H1 (cell line): ENCODE measurements at regions not wholly inside any gene's neighbourhood (a gene's known extent, or its start where the extent isn't known, plus 50 kb on each side); places are given as distances from the start of the nearest gene placed in this dataset.

Experiments used
- CTCF ChIA-PET: fragments of 300-600 bp; sonication (Branson Sonifier 250); formaldehyde crosslinking; loops from one replicate; lab custom pipeline; 2021; ENCODE audit not compliant: partially characterized antibody; lab: Charles Lee
- POLR2A ChIA-PET: fragments of 300-600 bp; sonication (Branson Sonifier 250); formaldehyde crosslinking; loops from one replicate; lab custom pipeline; 2021; ENCODE audit warnings: inconsistent platforms; ENCODE audit not compliant: partially characterized antibody; lab: Charles Lee
- DNase-seq, 2 experiments: peaks; one replicate each; pipeline versions ENCODE4 v3.0.0 to v3.0.0-alpha.2; 2010 to 2022; ENCODE audit warnings: low spot score in 2 of 2, low read depth in 1 of 2, mixed read lengths in 1 of 2
- FAIRE-seq: peaks from 2 replicates; lab custom pipeline; 2011; peaks lifted over from hg19 to GRCh38; lab: Jason Lieb, UNC
- H2AFZ ChIP-seq: 2 replicates; pipeline ENCODE4 v1.8.1; 2012; ENCODE audit warnings: low read length, inconsistent platforms
- H2AK5ac ChIP-seq: 2 replicates; pipeline ENCODE4 v1.6.1; 2013; ENCODE audit warnings: low read depth, low read length
- H2BK120ac ChIP-seq: replicated peaks from 2 replicates; pipeline ENCODE3; 2013; ENCODE audit warnings: low read depth, low read length, inconsistent platforms
- H2BK12ac ChIP-seq: 2 replicates; pipeline ENCODE4 v1.6.1; 2013; ENCODE audit warnings: low read depth, low read length
- H2BK15ac ChIP-seq: 2 replicates; pipeline ENCODE4 v1.6.1; 2013; ENCODE audit warnings: low read length
- H2BK20ac ChIP-seq: 2 replicates; pipeline ENCODE4 v1.6.1; 2013; ENCODE audit warnings: low read length
- H2BK5ac ChIP-seq: 2 replicates; pipeline ENCODE4 v1.6.1; 2013; ENCODE audit warnings: low read depth, low read length
- H3K14ac ChIP-seq: 2 replicates; pipeline ENCODE4 v1.6.1; 2013; ENCODE audit warnings: inconsistent platforms; ENCODE audit not compliant: insufficient read length
- H3K18ac ChIP-seq: 2 replicates; pipeline ENCODE4 v1.6.1; 2013; ENCODE audit warnings: low read length; ENCODE audit errors: extremely low read depth
- H3K23ac ChIP-seq: 2 replicates; pipeline ENCODE4 v1.6.1; 2013; ENCODE audit warnings: inconsistent platforms; ENCODE audit not compliant: insufficient read length
- H3K23me2 ChIP-seq: 2 replicates; pipeline ENCODE4 v1.6.1; 2013; ENCODE audit warnings: low read depth, low read length
- H3K27ac ChIP-seq: 2 replicates; pipeline ENCODE4 v1.6.1; 2011; ENCODE audit warnings: low read depth, low read length, inconsistent platforms
- H3K27me3 ChIP-seq, 4 experiments: replicated peaks in 1 of 4; 1 replicate in 1 of 4; 2 replicates in 3 of 4; pipeline versions ENCODE4 v1.6.1 to v1.8.1; 2011 to 2013; ENCODE audit warnings: low read length in 3 of 4, mild to moderate bottlenecking in 3 of 4, inconsistent platforms in 2 of 4, mixed read lengths in 2 of 4, moderate library complexity in 1 of 4; ENCODE audit not compliant: control insufficient read depth in 3 of 4, insufficient read depth in 3 of 4; ENCODE audit errors: extremely low read depth in 1 of 4
- H3K36me3 ChIP-seq, 4 experiments: 2 replicates each; pipeline versions ENCODE4 v1.6.1 to v1.8.1; 2011 to 2013; ENCODE audit warnings: mild to moderate bottlenecking in 4 of 4, low read length in 3 of 4, moderate library complexity in 2 of 4, control low read depth in 1 of 4, inconsistent platforms in 1 of 4; ENCODE audit not compliant: insufficient read depth in 4 of 4, control insufficient read depth in 2 of 4
- H3K4ac ChIP-seq: replicated peaks from 2 replicates; pipeline ENCODE3; 2013; ENCODE audit warnings: low read length, low read depth, mixed read lengths, inconsistent platforms; ENCODE audit not compliant: insufficient read length
- H3K4me1 ChIP-seq, 4 experiments: replicated peaks in 1 of 4; 1 replicate in 1 of 4; 2 replicates in 3 of 4; pipeline versions ENCODE4 v1.6.1 to v1.8.1; 2011 to 2013; ENCODE audit warnings: low read length in 3 of 4, inconsistent platforms in 2 of 4, mixed read lengths in 1 of 4; ENCODE audit not compliant: insufficient read depth in 4 of 4, control insufficient read depth in 3 of 4
- H3K4me2 ChIP-seq, 2 experiments: 2 replicates each; pipeline versions ENCODE4 v1.6.1 to v1.8.1; 2011 to 2013; ENCODE audit warnings: low read depth in 2 of 2, low read length in 2 of 2, control low read depth in 1 of 2, inconsistent platforms in 1 of 2, mild to moderate bottlenecking in 1 of 2; ENCODE audit not compliant: insufficient read depth in 1 of 2
- H3K4me3 ChIP-seq, 4 experiments: fragments of 200-600, 300-600 bp in 1 of 4; sonication (generic), shearing (Covaris generic), sonication (Bioruptor Twin) in 1 of 4; 2 replicates each; pipeline versions ENCODE4 v1.5.1 to v1.8.1; 2011 to 2016; ENCODE audit warnings: low read length in 4 of 4, low read depth in 3 of 4, control low read depth in 2 of 4, inconsistent platforms in 2 of 4, mild to moderate bottlenecking in 2 of 4, mixed read lengths in 1 of 4, moderate library complexity in 1 of 4; ENCODE audit not compliant: insufficient read depth in 2 of 4; ENCODE audit errors: extremely low read depth in 1 of 4
- H3K56ac ChIP-seq: replicated peaks from 2 replicates; pipeline ENCODE3; 2013; ENCODE audit warnings: low read depth, mild to moderate bottlenecking, mixed read lengths, low read length, inconsistent platforms; ENCODE audit not compliant: insufficient read length
- H3K79me1 ChIP-seq: 2 replicates; pipeline ENCODE4 v1.6.1; 2013; ENCODE audit warnings: low read depth, low read length, control low read depth
- H3K79me2 ChIP-seq, 2 experiments: 2 replicates each; pipeline versions ENCODE4 v1.6.1 to v1.8.1; 2012 to 2013; ENCODE audit warnings: low read length in 2 of 2, mild to moderate bottlenecking in 2 of 2, inconsistent platforms in 1 of 2; ENCODE audit not compliant: insufficient read depth in 2 of 2, control insufficient read depth in 1 of 2
- H3K9ac ChIP-seq, 4 experiments: replicated peaks in 1 of 4; 1 replicate in 1 of 4; 2 replicates in 3 of 4; pipeline versions ENCODE4 v1.6.1 to v1.8.1; 2011 to 2013; ENCODE audit warnings: low read depth in 3 of 4, low read length in 3 of 4, control low read depth in 2 of 4, mild to moderate bottlenecking in 2 of 4, moderate library complexity in 2 of 4, inconsistent platforms in 1 of 4; ENCODE audit errors: extremely low read depth in 1 of 4
- H3K9me3 ChIP-seq, 2 experiments: 2 replicates each; pipeline versions ENCODE4 v1.6.1 to v1.8.1; 2012 to 2013; ENCODE audit warnings: mild to moderate bottlenecking in 2 of 2, moderate library complexity in 2 of 2, control low read depth in 1 of 2, inconsistent platforms in 1 of 2, low read depth in 1 of 2, low read length in 1 of 2, mixed read lengths in 1 of 2; ENCODE audit not compliant: insufficient read depth in 2 of 2
- H4K20me1 ChIP-seq, 2 experiments: replicated peaks in 1 of 2; 2 replicates each; pipeline versions ENCODE3 to v1.8.1; 2011 to 2013; ENCODE audit warnings: inconsistent platforms in 2 of 2, low read length in 2 of 2, mild to moderate bottlenecking in 1 of 2; ENCODE audit not compliant: insufficient read depth in 2 of 2, control insufficient read depth in 1 of 2
- H4K5ac ChIP-seq: 2 replicates; pipeline ENCODE4 v1.6.1; 2013; ENCODE audit warnings: low read length, low read depth, mixed read lengths, inconsistent platforms; ENCODE audit not compliant: insufficient read length
- H4K8ac ChIP-seq: 2 replicates; pipeline ENCODE4 v1.8.0; 2013; ENCODE audit warnings: mild to moderate bottlenecking, moderate library complexity, low read length, inconsistent platforms; ENCODE audit not compliant: insufficient read depth; ENCODE audit errors: extremely low read depth
- H4K91ac ChIP-seq: replicated peaks from 2 replicates; pipeline ENCODE3; 2013; ENCODE audit warnings: low read length, mixed read lengths, inconsistent platforms; ENCODE audit not compliant: insufficient read length
- BCL11A ChIP-seq, 2 experiments: IDR thresholded peaks; one replicate each; pipeline ENCODE4 v1.6.1; 2011; ENCODE audit warnings: low read depth in 2 of 2, low read length in 2 of 2, mild to moderate bottlenecking in 2 of 2
- CBX5 ChIP-seq: fragments of 300-800, 300-1000 bp; sonication (generic); IDR thresholded peaks from 2 replicates; pipeline ENCODE4 v1.7.1; 2016; ENCODE audit warnings: antibody characterized with exemption, low read length, low read depth
- CBX8 ChIP-seq: fragments of 300-800, 300-1000 bp; sonication (generic); IDR thresholded peaks from 2 replicates; pipeline ENCODE4 v1.7.1; 2016; ENCODE audit warnings: low read depth, low read length, borderline replicate concordance
- CREB1 ChIP-seq: IDR thresholded peaks from 2 replicates; pipeline ENCODE4 v1.6.1; 2012; ENCODE audit warnings: inconsistent platforms
- JUN ChIP-seq: IDR thresholded peaks from 2 replicates; pipeline ENCODE4 v1.6.1; 2011; ENCODE audit warnings: low read depth, mild to moderate bottlenecking, improper control_type of control experiment, low read length
- KDM4A ChIP-seq: IDR thresholded peaks from one replicate; pipeline ENCODE4 v1.7.1; 2012; ENCODE audit warnings: low read depth, mild to moderate bottlenecking, moderate library complexity, low read length, inconsistent platforms; ENCODE audit not compliant: severe bottlenecking
- MAFK ChIP-seq: IDR thresholded peaks from 2 replicates; pipeline ENCODE4 v1.6.1; 2012; ENCODE audit warnings: low read depth, mild to moderate bottlenecking, improper control_type of control experiment, low read length
- NANOG ChIP-seq: IDR thresholded peaks from 2 replicates; pipeline ENCODE4 v1.6.1; 2011; ENCODE audit warnings: low read length, low read depth, mild to moderate bottlenecking, inconsistent platforms; ENCODE audit not compliant: insufficient read depth, poor library complexity, severe bottlenecking
- POLR2A ChIP-seq, 2 experiments: IDR thresholded peaks; 1 replicate in 1 of 2; 2 replicates in 1 of 2; pipeline ENCODE4 v1.6.1; 2011; ENCODE audit warnings: low read depth in 2 of 2, low read length in 2 of 2, mild to moderate bottlenecking in 2 of 2; ENCODE audit errors: control extremely low read depth in 1 of 2
- TBP ChIP-seq: IDR thresholded peaks from 2 replicates; pipeline ENCODE4 v1.6.1; 2011; ENCODE audit warnings: low read depth, low read length, improper control_type of control experiment
- TCF12 ChIP-seq: IDR thresholded peaks from 2 replicates; pipeline ENCODE4 v1.6.1; 2011; ENCODE audit warnings: low read depth, mild to moderate bottlenecking, low read length
- YY1 ChIP-seq: IDR thresholded peaks from 2 replicates; pipeline ENCODE4 v1.6.1; 2011; ENCODE audit warnings: low read depth, mild to moderate bottlenecking, low read length
- WGBS, 2 experiments: shearing (Covaris generic) in 1 of 2; methylation state at CpG; one replicate each; pipeline versions ENCODE4 v1.1.6 to v1.1.7; 2013 to 2015; ENCODE audit warnings: low lambda C conversion rate in 2 of 2, mixed read lengths in 2 of 2, inconsistent platforms in 1 of 2, low coverage in 1 of 2, missing lambda C conversion rate in 1 of 2; ENCODE audit not compliant: insufficient replicate concordance in 2 of 2, insufficient coverage in 1 of 2, insufficient read length in 1 of 2; ENCODE audit errors: extremely low coverage in 1 of 2, missing lambda C conversion rate in 1 of 2; 5-methylcytosine and 5-hydroxymethylcytosine counted together

- Histone ChIP-seq H3K27me3 (no peaks in the 10 kb centered on the region), H3K36me3 (no peaks in the 10 kb centered on the region), H3K27ac (no peak overlapping the region), H3K4ac (no peak overlapping the region), H3K9ac (no peak overlapping the region), H3K23me2 (no peaks in the 10 kb centered on the region), H3K18ac (no peak overlapping the region), H2AFZ (no peak overlapping the region), H4K20me1 (no peaks in the 10 kb centered on the region), H3K14ac (no peak overlapping the region), H4K8ac (no peak overlapping the region), H2BK12ac (no peak overlapping the region), H2BK120ac (no peak overlapping the region), H2BK20ac (no peak overlapping the region), H3K4me2 (no peak overlapping the region), H3K56ac (no peak overlapping the region), H3K4me1 (no peaks in the 10 kb centered on the region), H3K4me3 (no peak overlapping the region), H3K9me3 (no peaks in the 10 kb centered on the region), H3K79me1 (no peaks in the 10 kb centered on the region), H4K5ac (no peak overlapping the region), H2BK5ac (no peak overlapping the region), H2BK15ac (no peak overlapping the region), H4K91ac (no peak overlapping the region), H3K23ac (no peak overlapping the region), H2AK5ac (no peak overlapping the region), H3K79me2 (no peaks in the 10 kb centered on the region)
- ChIA-PET CTCF (no interaction called here), POLR2A (no interaction called here)
- no peak for DNase-seq
- TF ChIP-seq POLR2A (IDR thresholded peaks at IDR 0.05; ENCODE audit: control extremely low read depth in 1 of 2, low read depth in 2 of 2, low read length in 2 of 2) (no peak), CREB1 (no peak), JUN (no peak), YY1 (no peak), NANOG (no peak), KDM4A (no peak), MAFK (no peak), BCL11A (IDR thresholded peaks at IDR 0.05; ENCODE audit: low read depth in 2 of 2, low read length in 2 of 2) (no peak), TCF12 (no peak), CBX5 (no peak), CBX8 (no peak), TBP (no peak)
- FAIRE-seq, result no peak
- 92% methylated on average over 8 of the region's 8 CpGs; no CpG with 5 or more reads in 1 of the 2 experiments for WGBS, 2 experiments
Observed at GRCh38 chr2:83155826-83156225, 1303.3 kb downstream of the SUCLG1 start.
